ENCODE measurements at regions not wholly inside any gene's neighbourhood (a gene's known extent, or its start where the extent isn't known, plus 50 kb on each side); places are given as distances from the start of the nearest gene placed in this dataset.

GRCh38 chr9:13447843-13448422 lies 168.4 kb upstream of the MPDZ start (continued):
- TF ChIP-seq CEBPG (CRISPR knock-in tag; IDR thresholded peaks at IDR 0.05): no peak
- no peak for TF ChIP-seq CEBPG (tag; conservative IDR thresholded peaks at IDR 0.05 in 1 of 2, IDR thresholded peaks at IDR 0.05 in 1 of 2)
- TF ChIP-seq NFIC (IDR thresholded peaks at IDR 0.05): 0 out of 2 replicates have a peak, but pooled peaks have one; percentile 36
- TF ChIP-seq CGGBP1 (CRISPR knock-in tag; IDR thresholded peaks at IDR 0.05): no peak
- TF ChIP-seq IRF2 (CRISPR knock-in tag; IDR thresholded peaks at IDR 0.05): no peak
- TF ChIP-seq NCOR1 (IDR thresholded peaks at IDR 0.05): peak; percentile 27; the same call in 1 of the 2 replicates
- no peak for TF ChIP-seq NFRKB (IDR thresholded peaks at IDR 0.05; ENCODE audit: low read depth)
- TF ChIP-seq TRIM24 (IDR thresholded peaks at IDR 0.05): peak in 1 of 2 experiments; percentile 22; a peak in 1 of 4 replicates
- no peak for TF ChIP-seq ZBED1 (IDR thresholded peaks at IDR 0.05)
- no peak for TF ChIP-seq ARNT (IDR thresholded peaks at IDR 0.05)
- TF ChIP-seq WHSC1 (IDR thresholded peaks at IDR 0.05; ENCODE audit: low read length): no peak
- peak; percentile 47; the same call in 1 of the 2 replicates for TF ChIP-seq TCF3 (CRISPR knock-in tag; IDR thresholded peaks at IDR 0.05)
- no peak for TF ChIP-seq MCM7 (IDR thresholded peaks at IDR 0.05)
- no peak for TF ChIP-seq HNRNPUL1 (IDR thresholded peaks at IDR 0.05; ENCODE audit: low read length)
- no peak for TF ChIP-seq ETV6 (IDR thresholded peaks at IDR 0.05; ENCODE audit: borderline replicate concordance in 1 of 2, low read depth in 2 of 2, low read length in 1 of 2)
- no peak for TF ChIP-seq ETV6 (CRISPR knock-in tag; IDR thresholded peaks at IDR 0.05; ENCODE audit: borderline replicate concordance)
- no peak for TF ChIP-seq TEAD2 (tag; IDR thresholded peaks at IDR 0.05)
- TF ChIP-seq MTA2 (IDR thresholded peaks at IDR 0.05; ENCODE audit: low read depth): no peak
- no peak for TF ChIP-seq JUND (IDR thresholded peaks at IDR 0.05; ENCODE audit: borderline replicate concordance, low read depth, low read length)
- no peak for TF ChIP-seq JUND (tag; IDR thresholded peaks at IDR 0.05; ENCODE audit: borderline replicate concordance, low read depth, low read length)
- TF ChIP-seq RHOXF2B (CRISPR knock-in tag; conservative IDR thresholded peaks at IDR 0.05): no peak
- no peak for TF ChIP-seq ATF2 (CRISPR knock-in tag; IDR thresholded peaks at IDR 0.05)
- peak; percentile 84 for TF ChIP-seq TEAD4 (IDR thresholded peaks at IDR 0.05; ENCODE audit: low read length)
- no peak for TF ChIP-seq TEAD4 (CRISPR knock-in tag; IDR thresholded peaks at IDR 0.05; ENCODE audit: borderline replicate concordance)

All from K562 (cell line).